HuH-7.5 (cell line): ENCODE measurements at regions not wholly inside any gene's neighbourhood (a gene's known extent, or its start where the extent isn't known, plus 50 kb on each side); places are given as distances from the start of the nearest gene placed in this dataset.

Source experiments
- DNase-seq: peaks from one replicate; pipeline ENCODE4 v3.0.0; 2011; ENCODE audit warnings: low spot score

- no peak for DNase-seq
Observed at GRCh38 chr2:160630801-160631590, 137.4 kb upstream of the RBMS1 start.

DNA sequence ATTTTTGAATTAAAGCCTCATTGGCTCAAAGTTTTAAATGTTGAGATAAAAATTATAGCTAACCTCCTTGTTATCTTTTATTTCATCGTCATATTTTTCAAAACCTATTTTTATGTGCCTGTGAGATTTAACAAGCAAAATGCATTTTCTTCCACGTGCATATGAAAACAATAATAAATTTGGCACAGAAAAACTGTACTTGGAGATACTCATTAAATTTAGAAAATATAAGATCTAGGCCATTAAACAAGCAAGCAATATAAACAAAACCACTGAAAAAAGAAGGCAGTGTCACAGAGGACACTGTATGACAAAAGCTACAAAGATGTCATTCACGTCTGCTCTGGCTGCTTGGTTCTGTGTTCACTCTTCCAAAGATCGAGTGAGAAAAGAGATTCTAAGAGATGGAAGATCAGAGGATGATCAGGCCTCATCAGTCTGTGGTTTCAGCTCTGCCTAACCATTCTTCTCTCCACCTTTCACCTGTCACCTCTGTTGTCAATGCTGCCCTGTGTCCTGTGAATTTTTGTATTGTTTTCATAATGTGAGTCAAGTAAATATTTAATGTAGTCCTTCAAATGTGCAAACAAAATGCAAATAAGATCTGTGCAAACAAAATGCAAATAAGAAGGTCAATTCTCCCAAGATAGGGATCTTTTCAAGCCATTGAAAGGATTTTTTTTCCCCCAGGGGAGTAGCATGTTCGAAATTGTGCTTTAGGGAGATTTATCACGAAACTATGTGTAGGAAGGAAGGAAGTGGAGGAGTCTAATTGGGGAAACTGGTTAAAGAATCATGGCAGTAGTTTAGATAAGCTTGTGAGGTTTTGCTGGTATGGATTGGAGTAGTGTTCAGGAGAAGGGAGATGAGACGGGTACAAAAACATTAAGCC is 138.7 kb upstream of the RBMS1 start:
- DNase-seq = no peak

- no peak for DNase-seq
Observed at GRCh38 chr2:160634436-160634835, 140.8 kb upstream of the RBMS1 start.

- no peak for DNase-seq
Observed at GRCh38 chr2:160635488-160635887, 141.9 kb upstream of the RBMS1 start.

GRCh38 chr2:160639472-160639871 is 145.9 kb upstream of the RBMS1 start:
- no peak for DNase-seq

DNA sequence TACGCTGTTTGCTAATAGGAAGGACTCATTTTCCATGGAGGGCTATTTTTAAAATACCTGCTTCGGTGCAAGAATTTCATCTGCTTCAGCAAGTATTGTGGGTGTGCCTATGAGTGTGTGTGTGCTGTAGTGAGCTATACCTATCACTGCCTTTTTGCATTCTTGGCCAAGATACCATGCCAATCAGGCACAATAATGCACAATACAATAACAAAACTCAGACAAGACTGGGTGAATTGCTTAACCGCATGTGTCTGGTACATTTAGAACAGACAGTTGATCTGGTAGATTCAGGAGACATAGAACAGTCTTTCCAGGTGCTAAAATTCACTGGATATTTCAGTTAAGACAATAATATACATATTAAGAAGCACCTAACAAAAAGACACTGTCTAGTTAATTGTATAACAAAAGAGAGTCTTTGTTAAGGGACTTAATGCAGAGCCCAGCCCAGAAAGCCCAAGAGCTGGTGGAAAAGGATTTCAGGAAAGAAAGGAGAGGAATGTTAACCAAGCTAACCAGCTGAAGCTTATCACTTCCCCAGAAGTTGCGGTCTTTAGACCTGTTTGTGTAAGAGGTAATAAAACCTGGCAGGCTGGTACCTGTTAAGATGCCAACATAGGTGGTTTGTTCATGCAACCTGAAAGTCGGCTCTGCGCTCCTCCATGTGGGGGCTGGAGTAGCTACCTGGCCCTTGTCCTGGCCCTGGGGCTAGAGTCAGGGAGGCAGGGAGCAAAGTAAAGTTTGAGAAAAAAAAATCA is 153.3 kb upstream of the RBMS1 start:
- no peak for DNase-seq

GRCh38 chr2:160647967-160648685 is 154.5 kb upstream of the RBMS1 start:
- no peak for DNase-seq

DNA sequence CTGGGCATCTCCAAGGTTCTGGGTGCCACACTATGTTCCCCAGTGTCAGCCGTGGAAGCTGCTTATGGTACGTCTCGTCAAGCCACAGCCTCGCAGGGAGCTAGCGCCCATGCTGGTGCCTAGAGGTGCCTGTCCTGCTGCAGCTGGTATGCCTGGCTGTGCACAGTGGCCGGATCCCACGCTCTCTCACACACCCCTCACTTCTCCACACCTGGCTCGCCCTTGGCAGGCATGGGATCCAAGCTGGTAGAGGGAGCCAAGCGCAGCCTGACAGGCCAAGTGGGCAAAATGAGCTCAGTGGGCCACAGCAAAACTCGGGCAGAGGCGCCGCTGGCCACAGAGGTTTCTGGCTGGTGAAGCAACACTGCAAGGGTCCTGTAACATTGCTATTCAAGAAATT is 156.1 kb upstream of the RBMS1 start:
- DNase-seq = no peak

GRCh38 chr2:160650196-160651118 is 156.8 kb upstream of the RBMS1 start:
- DNase-seq = no peak

DNA sequence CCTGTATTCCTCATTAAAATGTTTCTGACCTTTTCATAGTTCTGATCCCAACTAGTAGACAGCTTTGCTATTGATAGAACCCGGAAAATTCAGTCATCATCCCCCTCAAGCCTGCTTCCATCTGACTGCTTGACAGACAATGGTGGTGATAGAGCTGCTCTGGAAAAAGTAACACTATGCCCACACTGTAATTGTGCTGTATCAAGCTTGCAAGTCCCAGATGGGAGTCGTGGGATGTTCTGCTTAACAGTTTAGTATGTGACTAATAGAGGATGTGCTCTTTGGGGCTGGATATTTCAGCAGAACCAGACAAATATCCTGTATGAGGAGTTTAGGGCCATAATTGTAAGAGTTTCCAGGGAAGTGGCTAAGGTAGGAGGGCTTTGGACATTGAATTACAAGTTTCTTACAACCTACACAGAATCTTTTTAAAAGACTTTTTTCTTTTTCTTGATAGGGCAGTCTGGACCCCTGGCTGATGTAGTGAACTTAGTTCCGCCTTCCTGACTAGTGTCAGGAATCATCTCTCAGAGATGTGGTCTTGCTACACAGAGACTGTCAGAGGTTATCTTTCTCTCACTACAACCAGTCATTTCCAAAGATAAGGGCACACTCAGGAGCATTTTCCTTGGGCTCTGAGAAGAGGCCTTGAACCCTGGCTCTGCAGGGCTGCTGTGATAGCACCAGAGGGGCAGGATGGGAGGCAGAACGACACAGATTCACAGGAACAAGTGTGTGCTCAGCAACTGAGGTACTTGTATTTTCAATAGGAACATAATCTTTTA is 158.0 kb upstream of the RBMS1 start:
- DNase-seq = no peak

GRCh38 chr2:160652236-160652635 is 158.6 kb upstream of the RBMS1 start:
- DNase-seq = no peak

GRCh38 chr2:160657196-160657595 is 163.6 kb upstream of the RBMS1 start:
- DNase-seq = no peak

- DNase-seq = no peak
Observed at GRCh38 chr2:160658851-160659250, 165.2 kb upstream of the RBMS1 start.

DNA sequence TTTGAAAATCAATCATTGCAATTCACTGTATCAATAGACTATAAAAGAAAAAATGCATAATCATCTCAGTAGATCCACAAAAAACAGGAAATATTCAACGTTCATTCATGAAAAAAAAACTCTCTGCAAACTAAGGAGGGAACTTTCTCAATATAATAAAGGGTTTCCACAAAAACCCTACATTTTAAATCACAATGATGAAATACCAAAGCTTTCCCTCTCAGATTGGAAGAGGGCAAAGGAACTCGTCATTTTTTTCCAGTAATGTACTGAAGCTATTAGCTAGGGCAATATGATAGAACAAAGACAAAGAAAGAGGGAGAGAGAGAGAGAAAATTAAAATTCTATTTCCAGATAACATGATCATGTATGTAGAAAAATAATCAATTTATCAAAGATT is 167.1 kb upstream of the RBMS1 start:
- no peak for DNase-seq

GRCh38 chr2:160664603-160665140 is 171.1 kb upstream of the RBMS1 start:
- no peak for DNase-seq

DNA sequence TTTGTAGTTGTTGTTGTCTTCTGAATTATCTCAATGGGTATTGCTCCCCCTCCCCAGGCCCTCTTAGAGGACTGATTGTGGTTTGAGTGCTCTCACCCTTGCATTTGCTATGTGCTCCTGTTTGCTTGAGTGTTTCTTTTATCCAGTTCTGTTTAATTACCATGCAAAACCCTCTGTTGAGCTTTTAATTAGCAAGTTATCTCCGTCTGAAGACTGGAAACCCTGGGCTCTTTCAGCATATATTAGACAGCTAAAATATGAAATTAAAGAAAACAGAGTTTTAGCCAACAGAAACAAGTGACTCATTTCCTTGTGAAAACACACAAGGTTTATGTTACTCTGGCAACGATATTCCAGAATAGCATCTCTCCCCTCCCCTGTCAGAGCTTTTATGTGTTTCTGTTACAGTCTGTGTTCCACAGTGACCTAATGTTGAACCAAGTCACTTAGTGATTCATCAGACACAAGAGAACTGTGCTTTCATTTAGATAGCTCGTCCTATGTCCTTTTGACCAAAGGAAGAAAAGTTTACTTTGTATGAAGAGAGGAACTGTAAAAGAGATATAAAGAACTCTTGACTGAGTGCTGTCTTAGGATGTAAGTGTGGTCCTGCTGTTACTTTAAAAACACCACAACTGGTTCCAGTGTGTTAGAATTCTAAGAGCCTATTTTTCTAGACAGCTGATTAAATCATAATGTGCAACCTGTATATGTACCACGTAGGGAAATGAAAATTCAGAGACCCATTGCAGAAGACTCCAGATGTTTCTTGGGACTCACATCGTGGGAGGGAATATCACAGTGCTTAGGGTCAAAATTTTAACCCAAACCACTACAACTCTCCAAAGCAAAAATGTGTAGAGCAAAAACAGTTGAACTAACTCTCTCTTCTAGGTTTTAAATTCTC is 172.8 kb upstream of the RBMS1 start:
- DNase-seq = no peak

GRCh38 chr2:160667811-160668210 is 174.2 kb upstream of the RBMS1 start:
- DNase-seq = no peak

DNA sequence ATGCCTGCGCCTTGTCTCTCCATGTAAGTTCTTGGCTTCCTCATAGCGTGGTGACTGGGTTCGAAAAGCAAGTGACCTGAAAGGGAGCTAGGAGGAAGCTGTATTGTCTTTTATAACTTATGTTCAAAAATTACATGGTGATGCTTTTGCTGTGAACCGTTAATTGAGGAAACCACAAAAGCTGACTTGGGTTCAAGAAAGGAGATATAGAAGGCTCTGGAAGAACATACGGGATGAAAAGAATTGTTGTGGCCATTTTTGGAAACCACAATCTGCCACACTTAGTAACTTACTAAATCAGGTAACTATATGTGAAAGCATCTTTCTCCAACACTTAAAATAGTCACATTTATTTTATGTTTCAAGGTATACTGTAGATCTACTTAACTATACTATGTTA is 177.0 kb upstream of the RBMS1 start:
- DNase-seq = no peak

DNA sequence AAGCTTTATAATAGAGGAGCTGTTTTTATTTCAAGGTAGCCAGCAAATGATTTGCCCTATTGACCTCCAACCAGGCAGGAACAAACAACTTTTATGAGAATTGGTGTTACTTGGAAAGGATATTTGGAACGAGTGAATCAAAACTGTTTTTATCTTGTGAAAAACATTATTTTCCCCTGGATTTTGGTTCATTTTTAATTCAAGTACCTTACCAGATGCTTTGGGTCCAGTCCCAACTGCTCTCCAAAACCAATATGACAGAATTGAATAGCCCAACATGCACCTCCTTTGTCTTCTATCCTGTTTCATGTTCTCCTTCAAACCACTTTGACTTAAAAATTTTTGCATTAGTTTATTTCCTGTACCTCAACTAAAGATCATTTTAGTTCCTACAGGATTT is 178.6 kb upstream of the RBMS1 start:
- DNase-seq = no peak
